B cell (primary cell): ENCODE measurements at regions not wholly inside any gene's neighbourhood (a gene's known extent, or its start where the extent isn't known, plus 50 kb on each side); places are given as distances from the start of the nearest gene placed in this dataset.
"Not testable (repeated sequence)": the region's sequence is repeated elsewhere in the genome, so short reads cannot be mapped to it uniquely, and the experiment has no call there.

Experiments
- ATAC-seq: fragments of 200-7000 bp; cut with Tn5 transposase; one replicate; pipeline ENCODE4 v1.10.0; 2021; ENCODE audit warnings: low read depth, mild to moderate bottlenecking, moderate number of reproducible peaks, moderate library complexity
- CTCF ChIA-PET: fragments of 350-600 bp; sonication (Branson Sonifier 250); formaldehyde crosslinking; loops from one replicate; lab custom pipeline; 2021; ENCODE audit warnings: antibody characterized with exemption, inconsistent platforms; lab: Charles Lee
- POLR2A ChIA-PET: fragments of 350-600 bp; sonication (Branson Sonifier 250); formaldehyde crosslinking; loops from one replicate; lab custom pipeline; 2021; ENCODE audit warnings: antibody characterized with exemption; lab: Charles Lee
- DNase-seq: peaks from one replicate; pipeline ENCODE4 v3.0.0; 2013
- H2AFZ ChIP-seq: 2 replicates; pipeline ENCODE4 v1.6.1; 2012; ENCODE audit warnings: mild to moderate bottlenecking, low read depth, low read length; ENCODE audit not compliant: insufficient read depth, poor library complexity, severe bottlenecking
- H3K27ac ChIP-seq, 2 donors: 1 replicate in 1 of 2; 2 replicates in 1 of 2; pipeline ENCODE4 v1.5.1; 2012 to 2013; ENCODE audit warnings: low read length in 2 of 2, mild to moderate bottlenecking in 2 of 2, moderate library complexity in 1 of 2
- H3K27me3 ChIP-seq, 4 experiments: fragments of 200-600 bp in 1 of 4; sonication (generic) in 1 of 4; replicated peaks in 1 of 4; 1 replicate in 2 of 4; 2 replicates in 2 of 4; pipeline versions ENCODE4 v1.6.1 to v1.7.0; 2013 to 2016; ENCODE audit warnings: low read length in 3 of 4, mild to moderate bottlenecking in 2 of 4, mixed read lengths in 1 of 4, moderate library complexity in 1 of 4; ENCODE audit not compliant: insufficient read depth in 4 of 4, control insufficient read depth in 3 of 4; ENCODE audit errors: control extremely low read depth in 1 of 4
- H3K36me3 ChIP-seq, 2 experiments: replicated peaks in 1 of 2; 1 replicate in 1 of 2; 2 replicates in 1 of 2; pipeline versions ENCODE4 v1.6.1 to v1.7.1; 2013; ENCODE audit warnings: low read length in 1 of 2; ENCODE audit not compliant: insufficient read depth in 2 of 2, control insufficient read depth in 1 of 2; ENCODE audit errors: control extremely low read depth in 1 of 2, extremely low read depth in 1 of 2
- H3K4me1 ChIP-seq, 2 donors: fragments of 200-600 bp in 1 of 2; sonication (generic) in 1 of 2; 1 replicate in 1 of 2; 2 replicates in 1 of 2; pipeline versions ENCODE4 v1.5.1 to v1.6.1; 2013 to 2017; ENCODE audit warnings: low read length in 2 of 2; ENCODE audit not compliant: control insufficient read depth in 2 of 2, insufficient read depth in 2 of 2
- H3K4me2 ChIP-seq: replicated peaks from 2 replicates; pipeline ENCODE3; 2012; ENCODE audit warnings: mild to moderate bottlenecking, low read depth, low read length; ENCODE audit not compliant: poor library complexity, severe bottlenecking
- H3K4me3 ChIP-seq, 5 experiments: fragments of 200-600 bp in 1 of 5; sonication (generic) in 1 of 5; 1 replicate in 3 of 5; 2 replicates in 2 of 5; pipeline versions ENCODE4 v1.5.1 to v1.7.0; 2011 to 2016; ENCODE audit warnings: low read length in 4 of 5, mild to moderate bottlenecking in 4 of 5, low read depth in 2 of 5, control low read depth in 1 of 5, moderate library complexity in 1 of 5; ENCODE audit not compliant: insufficient read depth in 1 of 5; ENCODE audit errors: control extremely low read depth in 1 of 5, extremely low read depth in 1 of 5
- H3K79me2 ChIP-seq: fragments of 200-600 bp; sonication (generic); one replicate; pipeline ENCODE4 v1.6.0; 2016; ENCODE audit warnings: low read length; ENCODE audit not compliant: control insufficient read depth, insufficient read depth
- H3K9ac ChIP-seq: fragments of 200-600 bp; sonication (generic); 2 replicates; pipeline ENCODE4 v1.6.1; 2017; ENCODE audit warnings: mild to moderate bottlenecking, low read length, moderate library complexity
- H3K9me3 ChIP-seq, 3 donors: one replicate each; pipeline versions ENCODE4 v1.6.1 to v1.7.1; 2013; ENCODE audit warnings: low read length in 2 of 3; ENCODE audit not compliant: control insufficient read depth in 2 of 3, insufficient read depth in 1 of 3; ENCODE audit errors: control extremely low read depth in 1 of 3
- H4K20me1 ChIP-seq: 2 replicates; pipeline ENCODE4 v1.6.0; 2012; ENCODE audit warnings: mild to moderate bottlenecking, low read length; ENCODE audit not compliant: insufficient read depth, control insufficient read depth, poor library complexity, severe bottlenecking
- H3K27ac Mint-ChIP-seq: one replicate; pipeline ENCODE4 v1.8.0; 2021; ENCODE audit warnings: mixed read lengths
- H3K27me3 Mint-ChIP-seq: one replicate; pipeline ENCODE4 v1.8.0; 2021; ENCODE audit warnings: mixed read lengths
- H3K4me1 Mint-ChIP-seq: one replicate; pipeline ENCODE4 v1.8.0; 2021; ENCODE audit warnings: mixed read lengths
- H3K4me3 Mint-ChIP-seq: one replicate; pipeline ENCODE4 v1.8.0; 2021; ENCODE audit warnings: mixed read lengths
- H3K9me3 Mint-ChIP-seq: one replicate; pipeline ENCODE4 v1.8.0; 2022; ENCODE audit warnings: mixed read lengths; ENCODE audit not compliant: insufficient read depth
- CTCF ChIP-seq: fragments of 200-600 bp; IDR thresholded peaks from one replicate; pipeline ENCODE4 v1.8.0; 2022; ENCODE audit warnings: antibody characterized with exemption, mild to moderate bottlenecking
- EZH2 ChIP-seq: IDR thresholded peaks from 2 replicates; pipeline ENCODE4 v1.6.1; 2012; ENCODE audit warnings: borderline replicate concordance, low read depth, mild to moderate bottlenecking, moderate library complexity, low read length; ENCODE audit not compliant: insufficient read depth, poor library complexity, severe bottlenecking
- WGBS: methylation state at CpG from one replicate; pipeline ENCODE4 v1.1.5; 2013; ENCODE audit warnings: missing lambda C conversion rate; ENCODE audit not compliant: insufficient coverage; 5-methylcytosine and 5-hydroxymethylcytosine counted together
- intact Hi-C: fragments of 100-400 bp; cut with micrococcal nuclease; formaldehyde crosslinking; loops from one replicate; pipeline ENCODE4 v1.10.0; 2022

DNA sequence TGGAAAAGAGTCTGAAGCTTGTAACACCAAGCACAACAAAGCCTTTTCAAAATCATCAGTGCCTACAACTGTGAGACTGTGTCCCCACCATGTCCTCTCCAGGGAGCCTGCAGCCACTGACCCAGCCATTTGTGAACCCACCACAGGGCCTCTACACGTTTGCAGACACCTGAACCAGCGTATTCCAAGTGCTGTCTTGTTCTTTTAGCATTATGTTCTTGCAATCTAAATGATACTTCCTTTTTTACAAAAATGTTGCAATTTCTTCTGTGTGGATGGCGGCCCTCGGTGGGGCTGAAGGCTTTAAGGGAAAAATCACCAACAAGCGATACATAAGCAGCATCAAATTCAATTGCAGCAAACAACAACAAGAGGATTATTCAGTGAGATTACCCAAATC, 403.2 kb upstream of the MGMT start:
- Histone ChIP-seq H3K36me3 (no peaks in the 10 kb centered on the region), H3K27me3 (no peaks in the 10 kb centered on the region), H3K79me2 (no peaks in the 10 kb centered on the region), H3K4me2 (no peak overlapping the region), H3K4me3 (no peak overlapping the region), H2AFZ (no peak overlapping the region), H3K4me1 (no peaks in the 10 kb centered on the region), H3K9me3 (no peaks in the 10 kb centered on the region), H3K9ac (no peak overlapping the region), H4K20me1 (no peaks in the 10 kb centered on the region), H3K27ac (no peak overlapping the region)
- ChIA-PET CTCF (no interaction called here), POLR2A (no interaction called here)
- intact Hi-C loops = no loop called here
- no peaks in the 10 kb centered on the region for H3K4me1 Mint-ChIP-seq
- TF ChIP-seq EZH2 (no peak), CTCF (no peak)
- H3K9me3 Mint-ChIP-seq = no peaks in the 10 kb centered on the region
- no peak for ATAC-seq
- H3K27ac Mint-ChIP-seq = no peak overlapping the region
- DNase-seq = no peak
- no CpG with 5 or more reads among the region's 5 CpGs for WGBS
- H3K27me3 Mint-ChIP-seq = peaks cover 4% of the 10 kb centered on the region
- H3K4me3 Mint-ChIP-seq = no peak overlapping the region

GRCh38 chr10:129066529-129066928, 400.5 kb upstream of the MGMT start:
- H3K27ac ChIP-seq, ATAC-seq, H2AFZ ChIP-seq, H3K79me2 ChIP-seq, H3K4me3 Mint-ChIP-seq, intact Hi-C loops, DNase-seq, CTCF ChIA-PET, POLR2A ChIA-PET, H3K9me3 Mint-ChIP-seq, H4K20me1 ChIP-seq, H3K27ac Mint-ChIP-seq, H3K4me1 Mint-ChIP-seq, H3K9me3 ChIP-seq, H3K4me1 ChIP-seq, H3K9ac ChIP-seq, H3K4me3 ChIP-seq, H3K27me3 ChIP-seq, H3K27me3 Mint-ChIP-seq, H3K36me3 ChIP-seq, H3K4me2 ChIP-seq: not testable (repeated sequence)
- WGBS = no CpG with 5 or more reads among the region's 4 CpGs

- H3K36me3 ChIP-seq, H2AFZ ChIP-seq, CTCF ChIA-PET, H3K9me3 Mint-ChIP-seq, H3K79me2 ChIP-seq, H3K27ac ChIP-seq, H3K4me1 ChIP-seq, H3K4me3 ChIP-seq, H3K27me3 ChIP-seq, ATAC-seq, H3K4me1 Mint-ChIP-seq, H4K20me1 ChIP-seq, H3K9me3 ChIP-seq, H3K9ac ChIP-seq, intact Hi-C loops, H3K4me3 Mint-ChIP-seq, DNase-seq, H3K27ac Mint-ChIP-seq, H3K27me3 Mint-ChIP-seq, POLR2A ChIA-PET, H3K4me2 ChIP-seq: not testable (repeated sequence)
- 93% methylated on average over 29 of the region's 29 CpGs for WGBS
These were observed 395.6 kb upstream of the MGMT start for GRCh38 chr10:129071411-129071810.
